ENCODE measurements at regions not wholly inside any gene's neighbourhood (a gene's known extent, or its start where the extent isn't known, plus 50 kb on each side); places are given as distances from the start of the nearest gene placed in this dataset.
A peak's percentile ranks its signal among the peaks of the same experiment; 100 is the strongest.

DNA sequence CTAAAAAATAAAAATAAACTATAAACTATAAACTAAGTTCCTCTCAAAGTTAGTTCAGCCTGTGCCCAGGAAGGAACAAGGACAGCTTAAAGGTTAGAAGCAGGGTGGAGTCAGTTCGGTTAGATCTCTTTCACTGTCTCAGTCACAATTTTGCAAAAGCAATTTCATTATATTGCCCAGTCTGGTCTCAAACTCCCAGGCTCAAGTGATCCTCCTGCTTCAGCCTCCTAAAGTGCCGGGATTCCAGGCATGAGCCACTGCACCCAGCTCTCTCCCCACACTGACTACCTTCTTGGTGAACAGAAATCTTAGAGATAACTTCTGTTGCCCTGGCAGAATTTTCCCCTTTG is 146.3 kb upstream of the TRIM24 start:
- Histone ChIP-seq H2AFZ (ENCODE audit: low read depth, low read length) (no peak overlapping the region), H3K9ac (ENCODE audit: low read length) (no peak overlapping the region), H3K9me3 (ENCODE audit: insufficient read depth, low read depth, low read length) (no peaks in the 10 kb centered on the region), H3K36me3 (ENCODE audit: insufficient read depth, low read length) (no peaks in the 10 kb centered on the region), H3K27ac (ENCODE audit: low read depth, low read length) (no peak overlapping the region), H3K27me3 (ENCODE audit: insufficient read depth, low read length) (no peaks in the 10 kb centered on the region), H3K4me1 (ENCODE audit: insufficient read depth, low read length) (no peaks in the 10 kb centered on the region), H3K4me3 (ENCODE audit: insufficient read depth, low read depth, low read length) (no peak overlapping the region), H3K79me2 (ENCODE audit: insufficient read depth, low read length) (no peaks in the 10 kb centered on the region), H3K4me2 (ENCODE audit: low read length) (no peak overlapping the region), H4K20me1 (ENCODE audit: insufficient read depth, low read length) (no peaks in the 10 kb centered on the region)
- no peaks in the 10 kb centered on the region for H3K27me3 Mint-ChIP-seq (ENCODE audit: low read depth, unreplicated experiment)
- peaks cover 7% of the 10 kb centered on the region for H3K9me3 Mint-ChIP-seq (ENCODE audit: unreplicated experiment)
- peaks cover 2% of the 10 kb centered on the region for H3K4me1 Mint-ChIP-seq (ENCODE audit: low read depth, unreplicated experiment)
- no peaks in the 10 kb centered on the region for H3K36me3 Mint-ChIP-seq (ENCODE audit: low read depth, unreplicated experiment)
- FAIRE-seq (no peak), DNase-seq (ENCODE audit: low read depth) (no peak)
- TF ChIP-seq CTCF (IDR thresholded peaks at IDR 0.05; ENCODE audit: insufficient read depth, low read depth, low read length) (no peak), EZH2 (IDR thresholded peaks at IDR 0.05; ENCODE audit: insufficient read depth, low read length) (no peak)
- H3K27ac Mint-ChIP-seq (ENCODE audit: unreplicated experiment): no peak overlapping the region
- no peak overlapping the region for H3K4me3 Mint-ChIP-seq (ENCODE audit: unreplicated experiment)

- peaks cover 7% of the 10 kb centered on the region for H3K9me3 Mint-ChIP-seq (ENCODE audit: unreplicated experiment)
- Histone ChIP-seq H4K20me1 (ENCODE audit: insufficient read depth, low read length) (no peaks in the 10 kb centered on the region), H3K9ac (ENCODE audit: low read length) (no peak overlapping the region), H3K27me3 (ENCODE audit: insufficient read depth, low read length) (no peaks in the 10 kb centered on the region), H3K4me3 (ENCODE audit: insufficient read depth, low read depth, low read length) (no peak overlapping the region), H2AFZ (ENCODE audit: low read depth, low read length) (no peak overlapping the region), H3K4me1 (ENCODE audit: insufficient read depth, low read length) (no peaks in the 10 kb centered on the region), H3K4me2 (ENCODE audit: low read length) (no peak overlapping the region), H3K79me2 (ENCODE audit: insufficient read depth, low read length) (no peaks in the 10 kb centered on the region), H3K36me3 (ENCODE audit: insufficient read depth, low read length) (no peaks in the 10 kb centered on the region), H3K27ac (ENCODE audit: low read depth, low read length) (no peak overlapping the region), H3K9me3 (ENCODE audit: insufficient read depth, low read depth, low read length) (no peaks in the 10 kb centered on the region)
- no peak for TF ChIP-seq CTCF (IDR thresholded peaks at IDR 0.05; ENCODE audit: insufficient read depth, low read depth, low read length)
- TF ChIP-seq EZH2 (IDR thresholded peaks at IDR 0.05; ENCODE audit: insufficient read depth, low read length): no peak
- H3K27ac Mint-ChIP-seq (ENCODE audit: unreplicated experiment): no peak overlapping the region
- no peaks in the 10 kb centered on the region for H3K36me3 Mint-ChIP-seq (ENCODE audit: low read depth, unreplicated experiment)
- H3K4me1 Mint-ChIP-seq (ENCODE audit: low read depth, unreplicated experiment): peaks cover 2% of the 10 kb centered on the region
- no peak for FAIRE-seq
- H3K27me3 Mint-ChIP-seq (ENCODE audit: low read depth, unreplicated experiment): no peaks in the 10 kb centered on the region
- H3K4me3 Mint-ChIP-seq (ENCODE audit: unreplicated experiment): no peak overlapping the region
- no peak for DNase-seq (ENCODE audit: low read depth)
Observed at GRCh38 chr7:138316421-138317043, 143.5 kb upstream of the TRIM24 start.

- H3K4me2 ChIP-seq (ENCODE audit: low read length): no peak overlapping the region
- H3K27me3 ChIP-seq (ENCODE audit: insufficient read depth, low read length): no peaks in the 10 kb centered on the region
- no peaks in the 10 kb centered on the region for H3K79me2 ChIP-seq (ENCODE audit: insufficient read depth, low read length)
- peaks cover 2% of the 10 kb centered on the region for H3K4me1 Mint-ChIP-seq (ENCODE audit: low read depth, unreplicated experiment)
- no peaks in the 10 kb centered on the region for H3K27me3 Mint-ChIP-seq (ENCODE audit: low read depth, unreplicated experiment)
- DNase-seq (ENCODE audit: low read depth) (no peak), FAIRE-seq (no peak)
- TF ChIP-seq EZH2 (IDR thresholded peaks at IDR 0.05; ENCODE audit: insufficient read depth, low read length) (no peak), CTCF (IDR thresholded peaks at IDR 0.05; ENCODE audit: insufficient read depth, low read depth, low read length) (no peak)
- H3K4me1 ChIP-seq (ENCODE audit: insufficient read depth, low read length): no peaks in the 10 kb centered on the region
- no peak overlapping the region for H3K4me3 ChIP-seq (ENCODE audit: insufficient read depth, low read depth, low read length)
- H3K9me3 Mint-ChIP-seq (ENCODE audit: unreplicated experiment): peaks cover 7% of the 10 kb centered on the region
- no peak overlapping the region for H2AFZ ChIP-seq (ENCODE audit: low read depth, low read length)
- H3K9ac ChIP-seq (ENCODE audit: low read length): no peak overlapping the region
- no peaks in the 10 kb centered on the region for H3K9me3 ChIP-seq (ENCODE audit: insufficient read depth, low read depth, low read length)
- no peaks in the 10 kb centered on the region for H3K36me3 ChIP-seq (ENCODE audit: insufficient read depth, low read length)
- no peak overlapping the region for H3K27ac ChIP-seq (ENCODE audit: low read depth, low read length)
- peak overlapping the region; percentile 28 for H3K27ac Mint-ChIP-seq (ENCODE audit: unreplicated experiment)
- no peaks in the 10 kb centered on the region for H4K20me1 ChIP-seq (ENCODE audit: insufficient read depth, low read length)
- H3K4me3 Mint-ChIP-seq (ENCODE audit: unreplicated experiment): no peak overlapping the region
- no peaks in the 10 kb centered on the region for H3K36me3 Mint-ChIP-seq (ENCODE audit: low read depth, unreplicated experiment)
Observed at GRCh38 chr7:138317044-138317596, 142.9 kb upstream of the TRIM24 start.

All from astrocyte (in vitro differentiated cells and primary cell).